ENCODE measurements at regions not wholly inside any gene's neighbourhood (a gene's known extent, or its start where the extent isn't known, plus 50 kb on each side); places are given as distances from the start of the nearest gene placed in this dataset.

DNA sequence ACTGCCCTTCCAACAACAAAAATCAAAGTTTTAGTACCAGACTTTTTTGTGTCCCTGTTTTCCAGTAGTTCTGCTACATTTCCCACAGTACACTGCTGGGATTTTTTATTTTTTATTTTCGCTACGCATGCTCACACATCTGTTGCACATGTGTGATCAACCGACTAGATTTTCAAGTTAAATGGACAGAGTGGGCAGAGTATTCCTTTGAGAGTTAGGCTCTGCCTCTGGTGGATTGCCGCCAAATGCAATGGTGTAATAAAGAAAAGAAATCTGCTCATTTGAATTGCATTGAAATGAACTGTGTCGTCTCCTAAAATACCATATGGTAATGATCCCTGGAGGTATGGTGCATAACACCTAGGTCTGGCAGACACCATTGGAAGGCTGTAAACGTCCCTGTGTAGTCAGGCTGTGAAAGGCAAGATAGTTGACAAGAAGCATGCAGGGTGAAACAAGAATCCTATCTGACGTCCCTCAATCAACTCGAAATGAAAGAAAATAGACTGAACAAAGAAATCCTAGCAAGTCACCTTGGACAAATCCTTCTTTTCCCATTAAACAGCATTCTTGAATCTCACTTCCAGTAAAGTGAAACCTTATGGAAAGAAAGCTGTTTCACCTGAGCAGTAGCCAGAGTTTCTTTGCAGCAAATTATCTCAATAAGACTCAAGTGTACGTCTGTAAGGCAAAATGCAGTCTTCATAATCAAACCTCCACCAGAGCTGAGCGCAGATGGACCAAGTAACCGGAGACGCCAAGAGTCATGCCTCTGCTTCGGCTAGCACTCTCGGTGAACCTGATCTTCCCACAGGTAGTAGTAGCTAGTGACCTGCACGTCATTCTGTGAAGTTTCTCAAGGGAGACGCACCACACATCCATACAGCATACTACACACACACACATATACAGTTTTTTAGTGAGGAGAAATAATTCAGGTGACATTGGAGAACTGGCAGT, 357.3 kb downstream of the CRPPA start (continued):
- no peak for TF ChIP-seq RAD21 (IDR thresholded peaks at IDR 0.05)

DNA sequence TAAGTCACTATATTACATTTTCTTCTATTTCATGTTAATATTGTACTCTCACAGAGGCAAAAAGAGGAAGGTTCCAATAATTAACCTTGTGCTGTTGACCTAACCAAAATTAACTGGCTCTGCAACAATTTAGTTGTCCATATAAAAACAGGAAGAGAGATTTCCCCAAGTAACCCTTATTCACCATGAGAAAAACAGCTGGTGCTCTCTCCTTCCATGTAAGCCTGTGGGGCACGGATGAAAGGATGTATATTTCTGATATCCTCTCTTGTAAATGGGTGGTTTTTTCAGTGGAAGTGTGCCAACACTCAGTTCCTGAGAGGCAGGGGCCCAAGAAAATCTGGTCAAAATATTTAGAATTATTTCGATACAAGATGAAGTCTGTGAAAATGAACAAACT, 358.1 kb downstream of the CRPPA start:
- no peaks in the 10 kb centered on the region for H3K9me3 ChIP-seq (ENCODE audit: control insufficient read depth in 4 of 4, low read length in 3 of 4)
- no peaks in the 10 kb centered on the region for H3K36me3 ChIP-seq (ENCODE audit: control insufficient read depth in 4 of 4, insufficient read depth in 3 of 4, low read depth in 1 of 4, low read length in 3 of 4)
- 78% methylated on average over 2 of the region's 2 CpGs for WGBS
- H3K4me1 ChIP-seq (ENCODE audit: control insufficient read depth in 4 of 4, insufficient read depth in 4 of 4, low read length in 3 of 4) = peaks cover 5 to 25% (median 11%) of the 10 kb centered on the region in 4 donors
- H3K9ac ChIP-seq (ENCODE audit: low read depth in 1 of 2, low read length in 2 of 2) = no peak overlapping the region
- DNase-seq (ENCODE audit: low spot score) = no peak
- no peaks in the 10 kb centered on the region for H3K27me3 ChIP-seq (ENCODE audit: control insufficient read depth in 4 of 4, insufficient read depth in 4 of 4, low read length in 3 of 4)
- H3K27ac ChIP-seq (ENCODE audit: low read depth in 1 of 2, low read length in 2 of 2) = no peak overlapping the region
- no peak overlapping the region for H3K4me3 ChIP-seq (ENCODE audit: low read depth in 1 of 3, low read length in 3 of 3)
- TF ChIP-seq HNF4A (conservative IDR thresholded peaks at IDR 0.05) (no peak), JUND (IDR thresholded peaks at IDR 0.05) (no peak), EGR1 (IDR thresholded peaks at IDR 0.05; ENCODE audit: low read depth in 2 of 2) (no peak), FOXA1 (IDR thresholded peaks at IDR 0.05) (no peak), FOXA2 (IDR thresholded peaks at IDR 0.05) (no peak), RAD21 (IDR thresholded peaks at IDR 0.05) (no peak), SP1 (IDR thresholded peaks at IDR 0.05) (no peak), REST (IDR thresholded peaks at IDR 0.05) (no peak), RXRA (IDR thresholded peaks at IDR 0.05) (no peak)
- TF ChIP-seq, protein P1, sequence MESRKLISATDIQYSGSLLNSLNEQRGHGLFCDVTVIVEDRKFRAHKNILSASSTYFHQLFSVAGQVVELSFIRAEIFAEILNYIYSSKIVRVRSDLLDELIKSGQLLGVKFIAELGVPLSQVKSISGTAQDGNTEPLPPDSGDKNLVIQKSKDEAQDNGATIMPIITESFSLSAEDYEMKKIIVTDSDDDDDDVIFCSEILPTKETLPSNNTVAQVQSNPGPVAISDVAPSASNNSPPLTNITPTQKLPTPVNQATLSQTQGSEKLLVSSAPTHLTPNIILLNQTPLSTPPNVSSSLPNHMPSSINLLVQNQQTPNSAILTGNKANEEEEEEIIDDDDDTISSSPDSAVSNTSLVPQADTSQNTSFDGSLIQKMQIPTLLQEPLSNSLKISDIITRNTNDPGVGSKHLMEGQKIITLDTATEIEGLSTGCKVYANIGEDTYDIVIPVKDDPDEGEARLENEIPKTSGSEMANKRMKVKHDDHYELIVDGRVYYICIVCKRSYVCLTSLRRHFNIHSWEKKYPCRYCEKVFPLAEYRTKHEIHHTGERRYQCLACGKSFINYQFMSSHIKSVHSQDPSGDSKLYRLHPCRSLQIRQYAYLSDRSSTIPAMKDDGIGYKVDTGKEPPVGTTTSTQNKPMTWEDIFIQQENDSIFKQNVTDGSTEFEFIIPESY (IDR thresholded peaks at IDR 0.05) = no peak

DNA sequence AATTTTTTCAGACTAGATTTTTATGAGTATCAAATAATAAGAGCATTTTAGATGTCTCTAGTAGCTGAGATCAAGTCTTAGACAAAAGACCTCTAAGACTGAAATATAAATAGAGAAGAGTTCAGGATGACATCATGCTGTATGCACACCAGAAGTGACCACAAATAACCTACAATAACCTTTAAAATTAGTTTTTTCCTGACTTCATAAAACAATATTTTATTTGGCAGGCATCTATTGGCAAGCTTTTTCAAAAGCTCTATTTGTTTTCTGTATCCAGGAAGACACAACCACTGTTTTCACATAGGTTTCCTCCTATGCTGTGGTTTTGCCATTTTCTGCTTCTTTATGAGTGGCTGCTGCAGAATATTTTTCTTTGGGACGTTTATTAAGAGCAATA, 359.1 kb downstream of the CRPPA start:
- TF ChIP-seq RAD21 (IDR thresholded peaks at IDR 0.05) (no peak), RXRA (IDR thresholded peaks at IDR 0.05) (peak in 1 of 2 donors; percentile 27)
- no peak overlapping the region for H3K4me3 ChIP-seq (ENCODE audit: low read depth in 1 of 3, low read length in 3 of 3)
- H3K27me3 ChIP-seq (ENCODE audit: control insufficient read depth in 4 of 4, insufficient read depth in 4 of 4, low read length in 3 of 4) = no peaks in the 10 kb centered on the region
- WGBS = 36% methylated on average over 1 of the region's 1 CpG
- DNase-seq (ENCODE audit: low spot score) = no peak
- peaks cover 4 to 19% (median 9%) of the 10 kb centered on the region in 4 donors for H3K4me1 ChIP-seq (ENCODE audit: control insufficient read depth in 4 of 4, insufficient read depth in 4 of 4, low read length in 3 of 4)
- H3K9ac ChIP-seq (ENCODE audit: low read depth in 1 of 2, low read length in 2 of 2) = no peak overlapping the region
- no peak overlapping the region for H3K27ac ChIP-seq (ENCODE audit: low read depth in 1 of 2, low read length in 2 of 2)
- H3K36me3 ChIP-seq (ENCODE audit: control insufficient read depth in 4 of 4, insufficient read depth in 3 of 4, low read depth in 1 of 4, low read length in 3 of 4) = no peaks in the 10 kb centered on the region
- no peaks in the 10 kb centered on the region for H3K9me3 ChIP-seq (ENCODE audit: control insufficient read depth in 4 of 4, low read length in 3 of 4)

All from liver (tissue), 7 donors.